LNCaP clone FGC (cell line): ENCODE measurements at regions not wholly inside any gene's neighbourhood (a gene's known extent, or its start where the extent isn't known, plus 50 kb on each side); places are given as distances from the start of the nearest gene placed in this dataset.
"Not testable (repeated sequence)": the region's sequence is repeated elsewhere in the genome, so short reads cannot be mapped to it uniquely, and the experiment has no call there.

Experiments used
- DNase-seq: peaks from one replicate; pipeline ENCODE4 v3.0.0-alpha.2; 2011; ENCODE audit warnings: low read depth
- H3K4me3 ChIP-seq: 2 replicates; pipeline ENCODE4 v1.5.1; 2011; ENCODE audit warnings: mild to moderate bottlenecking, low read depth, low read length, control low read depth
- TF ChIP-seq, protein P1 (sequence below): IDR thresholded peaks from 2 replicates; pipeline ENCODE4 v1.5.1; 2012; ENCODE audit warnings: mild to moderate bottlenecking; ENCODE audit not compliant: control insufficient read depth, insufficient read depth; ENCODE audit errors: extremely low read depth

- DNase-seq, result no peak
- H3K4me3 ChIP-seq, result no peak overlapping the region
- TF ChIP-seq, protein P1, sequence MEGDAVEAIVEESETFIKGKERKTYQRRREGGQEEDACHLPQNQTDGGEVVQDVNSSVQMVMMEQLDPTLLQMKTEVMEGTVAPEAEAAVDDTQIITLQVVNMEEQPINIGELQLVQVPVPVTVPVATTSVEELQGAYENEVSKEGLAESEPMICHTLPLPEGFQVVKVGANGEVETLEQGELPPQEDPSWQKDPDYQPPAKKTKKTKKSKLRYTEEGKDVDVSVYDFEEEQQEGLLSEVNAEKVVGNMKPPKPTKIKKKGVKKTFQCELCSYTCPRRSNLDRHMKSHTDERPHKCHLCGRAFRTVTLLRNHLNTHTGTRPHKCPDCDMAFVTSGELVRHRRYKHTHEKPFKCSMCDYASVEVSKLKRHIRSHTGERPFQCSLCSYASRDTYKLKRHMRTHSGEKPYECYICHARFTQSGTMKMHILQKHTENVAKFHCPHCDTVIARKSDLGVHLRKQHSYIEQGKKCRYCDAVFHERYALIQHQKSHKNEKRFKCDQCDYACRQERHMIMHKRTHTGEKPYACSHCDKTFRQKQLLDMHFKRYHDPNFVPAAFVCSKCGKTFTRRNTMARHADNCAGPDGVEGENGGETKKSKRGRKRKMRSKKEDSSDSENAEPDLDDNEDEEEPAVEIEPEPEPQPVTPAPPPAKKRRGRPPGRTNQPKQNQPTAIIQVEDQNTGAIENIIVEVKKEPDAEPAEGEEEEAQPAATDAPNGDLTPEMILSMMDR, result no peak
Measured at GRCh38 chr6:93886416-93886815, 467.1 kb upstream of the EPHA7 start.

DNA sequence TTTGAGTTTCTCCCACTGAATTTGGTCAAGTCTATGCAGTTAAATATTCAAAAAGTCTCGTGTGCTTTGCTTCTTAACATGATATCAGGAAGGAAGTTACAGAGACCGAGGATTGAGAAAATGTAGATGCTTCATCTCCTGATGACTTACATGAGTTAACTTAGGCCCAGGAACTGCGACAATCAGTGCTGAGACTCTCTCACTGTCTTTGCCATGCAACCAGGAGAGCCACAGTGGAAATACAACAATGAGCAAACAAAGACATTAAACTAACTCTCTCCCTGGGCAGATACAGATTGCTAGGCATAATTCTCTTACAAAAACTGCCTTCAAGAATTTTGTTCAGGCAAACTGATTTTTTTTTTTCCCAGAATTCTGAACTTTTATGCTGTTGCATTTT, 440.6 kb upstream of the EPHA7 start:
- TF ChIP-seq, protein P1, result no peak
- DNase-seq, result no peak
- H3K4me3 ChIP-seq, result no peak overlapping the region

DNA sequence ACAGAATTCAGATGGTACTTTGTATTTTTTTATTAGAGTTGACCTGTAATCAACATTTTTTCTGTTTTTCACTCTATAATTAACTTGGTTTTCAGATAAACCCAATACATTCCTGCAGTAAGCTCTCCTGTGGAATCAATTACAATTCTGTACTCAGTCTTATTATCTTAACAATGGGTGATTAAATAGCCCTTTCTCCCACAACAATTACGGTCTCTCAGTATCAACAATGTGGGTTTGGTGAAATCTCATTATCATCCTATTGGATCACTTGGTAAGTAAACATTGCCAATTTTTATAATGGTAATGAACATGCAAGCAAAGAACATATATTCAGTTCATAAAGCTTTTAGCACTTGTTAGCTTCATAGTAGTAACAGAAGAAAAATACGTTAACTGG, 438.9 kb upstream of the EPHA7 start:
- DNase-seq, result no peak
- H3K4me3 ChIP-seq, result no peak overlapping the region
- TF ChIP-seq, protein P1, result no peak

- TF ChIP-seq, protein P1, result no peak
- H3K4me3 ChIP-seq, result no peak overlapping the region
- DNase-seq, result no peak
Measured at GRCh38 chr6:93849857-93850256, 430.5 kb upstream of the EPHA7 start.

DNA sequence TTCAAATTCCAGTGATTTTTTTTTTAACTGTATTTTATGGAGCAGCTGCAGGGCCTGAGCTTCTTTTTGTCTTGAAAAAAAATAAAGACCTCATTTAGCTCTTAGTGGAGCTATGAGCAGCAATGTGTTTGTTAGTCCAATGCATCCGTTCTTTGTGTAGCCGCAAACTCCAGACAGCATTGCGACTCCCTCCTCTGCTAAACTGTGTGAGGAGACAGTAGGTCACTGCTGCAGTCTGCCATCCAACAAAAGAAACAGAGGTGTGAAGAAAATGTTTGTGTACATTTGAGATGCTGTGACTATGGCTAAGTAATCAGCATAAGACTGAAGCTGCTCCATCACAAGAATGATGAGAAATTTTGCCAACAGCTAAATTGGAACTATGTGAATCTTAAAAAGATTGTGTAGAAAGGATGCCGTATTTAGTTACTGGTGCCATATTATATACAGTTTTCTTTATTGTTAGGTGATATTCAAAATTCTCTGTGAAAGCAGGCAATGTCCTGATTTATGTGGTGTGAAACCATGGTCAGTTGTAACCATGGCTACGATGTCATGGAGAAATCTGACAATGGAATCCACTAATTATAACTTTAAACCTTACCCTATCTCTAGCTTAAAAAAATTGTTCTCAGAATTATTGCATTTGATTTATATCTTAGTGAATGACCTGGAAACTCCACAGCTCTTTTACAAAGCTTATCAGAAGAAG, 428.8 kb upstream of the EPHA7 start:
- TF ChIP-seq, protein P1, result no peak
- no peak overlapping the region for H3K4me3 ChIP-seq
- no peak for DNase-seq

DNA sequence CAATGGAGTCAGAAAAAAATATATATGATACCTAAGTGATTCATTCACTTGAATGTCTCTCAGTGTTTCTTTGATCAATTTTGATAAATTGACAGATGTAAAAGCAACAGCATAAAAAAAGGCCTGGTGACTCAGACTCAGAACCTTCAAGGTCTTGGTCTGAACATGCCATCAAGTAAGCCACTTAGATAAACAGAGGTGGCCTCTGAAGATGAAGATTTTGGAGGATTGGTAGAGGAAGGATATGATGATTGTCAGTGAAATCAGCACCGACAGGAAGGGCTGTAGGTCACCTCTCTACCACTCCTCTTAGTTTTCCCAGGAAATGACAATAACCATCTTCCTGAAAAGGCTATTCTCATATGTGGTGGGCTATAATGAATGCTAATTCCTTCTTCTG, 422.8 kb upstream of the EPHA7 start:
- H3K4me3 ChIP-seq, result no peak overlapping the region

GRCh38 chr6:93835451-93836145, 416.2 kb upstream of the EPHA7 start:
- DNase-seq, H3K4me3 ChIP-seq: not testable (repeated sequence)

More for the DNA sequence above, 422.8 kb upstream of the EPHA7 start:
- DNase-seq, result no peak
- TF ChIP-seq, protein P1, result no peak

DNA sequence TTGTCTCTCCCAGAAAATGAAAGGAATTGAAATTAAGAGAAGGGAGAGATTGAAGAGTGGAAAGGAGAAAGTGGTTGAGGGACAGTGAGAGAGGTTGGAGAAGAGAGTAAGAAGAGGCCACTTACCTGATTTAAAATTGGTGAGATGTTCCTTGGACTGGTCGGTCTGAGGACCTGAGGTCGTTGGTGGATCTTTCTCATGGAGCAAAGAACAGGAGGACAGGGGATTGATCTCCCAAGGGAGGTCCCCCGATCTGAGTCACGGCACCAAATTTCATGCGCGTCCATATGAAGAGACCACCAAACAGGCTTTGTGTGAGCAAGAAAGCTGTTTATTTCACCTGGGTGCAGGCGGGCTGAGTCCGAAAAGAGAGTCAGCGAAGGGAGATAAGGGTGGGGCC, 415.7 kb upstream of the EPHA7 start:
- not testable (repeated sequence) for DNase-seq, H3K4me3 ChIP-seq

- H3K4me3 ChIP-seq, DNase-seq: not testable (repeated sequence)
Measured at GRCh38 chr6:93833326-93833725, 414.0 kb upstream of the EPHA7 start.

GRCh38 chr6:93829757-93830156, 410.4 kb upstream of the EPHA7 start:
- not testable (repeated sequence) for DNase-seq, H3K4me3 ChIP-seq
